Coronary artery (tissue), 2 donors: ENCODE measurements at regions not wholly inside any gene's neighbourhood (a gene's known extent, or its start where the extent isn't known, plus 50 kb on each side); places are given as distances from the start of the nearest gene placed in this dataset.
"Not testable (repeated sequence)": the region's sequence is repeated elsewhere in the genome, so short reads cannot be mapped to it uniquely, and the experiment has no call there.

Experiments
- DNase-seq: peaks from one replicate; pipeline ENCODE4 v3.0.0-alpha.2; 2017; ENCODE audit warnings: low spot score
- H3K27ac ChIP-seq, 2 donors: fragments of 200-600 bp; sonication (generic); one replicate each; pipeline ENCODE4 v1.5.1; 2016 to 2019
- H3K4me3 ChIP-seq: fragments of 200-600 bp; sonication (generic); 2 replicates; pipeline ENCODE4 v1.5.1; 2016; ENCODE audit warnings: mild to moderate bottlenecking, moderate library complexity
- CTCF ChIP-seq: fragments of 200-600 bp; sonication (generic); IDR thresholded peaks from one replicate; pipeline ENCODE4 v1.5.1; 2019; ENCODE audit warnings: antibody characterized with exemption

DNA sequence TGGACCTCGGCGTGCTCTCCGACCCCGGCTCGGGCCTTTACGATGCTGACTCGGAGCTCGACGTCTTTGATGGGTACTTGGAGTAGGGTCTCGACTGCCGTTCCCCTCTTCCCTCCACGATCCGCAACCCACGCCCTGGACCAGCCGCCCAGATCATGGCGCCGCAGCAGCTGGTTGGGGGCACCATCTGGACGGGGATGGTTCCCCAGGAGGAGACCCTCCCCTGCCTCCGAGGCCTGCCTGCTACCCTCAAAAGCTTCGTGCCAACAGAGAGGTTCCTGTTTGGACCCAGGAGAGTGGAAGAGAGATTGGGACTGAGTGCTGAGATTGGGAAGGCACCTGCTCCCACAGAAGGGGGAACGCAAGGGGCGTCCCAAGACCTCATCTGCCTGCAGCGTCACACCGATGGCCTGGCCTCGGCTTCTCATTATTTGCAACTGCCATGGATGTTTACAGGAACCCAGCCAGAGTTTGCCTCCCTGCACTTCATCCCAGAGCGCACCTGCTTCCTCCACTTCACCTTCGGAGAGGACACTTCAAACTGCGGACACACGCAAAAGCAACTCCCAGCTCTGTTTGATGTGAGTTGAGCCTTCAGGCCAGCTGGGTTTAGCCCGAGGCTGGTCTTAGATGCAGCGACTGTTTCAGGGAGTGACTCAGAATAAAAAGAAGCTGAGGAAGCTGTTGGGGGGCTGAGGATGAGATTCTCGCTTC lies 58.9 kb downstream of the GOLGA6L7 start:
- H3K4me3 ChIP-seq, H3K27ac ChIP-seq, DNase-seq: not testable (repeated sequence)

- DNase-seq, result not testable (repeated sequence)
- H3K4me3 ChIP-seq, result peak overlapping the region; percentile 62
- H3K27ac ChIP-seq, result peak overlapping the region; percentile 37 to 64
Measured at GRCh38 chr15:28788649-28789400, 59.6 kb downstream of the GOLGA6L7 start.

DNA sequence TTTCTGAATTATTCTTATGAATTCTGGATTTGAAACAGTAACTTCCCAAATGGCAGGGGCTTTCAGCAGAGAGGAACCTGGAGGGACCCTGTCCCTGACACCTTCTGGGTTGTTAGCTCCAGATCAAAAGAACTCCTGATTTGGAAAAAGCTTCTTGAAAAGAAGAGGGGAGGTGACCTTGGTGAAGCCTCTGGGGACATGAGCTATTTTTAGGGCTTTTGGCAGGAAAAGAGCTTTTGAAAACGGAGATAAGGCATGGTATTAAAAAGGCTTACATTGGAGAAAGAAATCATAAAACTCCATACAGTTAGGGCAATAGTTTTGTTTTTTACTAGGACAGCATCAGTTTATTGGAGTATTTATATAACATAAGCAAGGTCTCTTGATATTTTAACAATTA lies 60.3 kb downstream of the GOLGA6L7 start:
- not testable (repeated sequence) for H3K27ac ChIP-seq, DNase-seq
- peak overlapping the region; percentile 62 for H3K4me3 ChIP-seq

- no peak for DNase-seq
- no peak overlapping the region for H3K4me3 ChIP-seq
Measured at GRCh38 chr15:28786521-28786920, 61.9 kb downstream of the GOLGA6L7 start.

DNA sequence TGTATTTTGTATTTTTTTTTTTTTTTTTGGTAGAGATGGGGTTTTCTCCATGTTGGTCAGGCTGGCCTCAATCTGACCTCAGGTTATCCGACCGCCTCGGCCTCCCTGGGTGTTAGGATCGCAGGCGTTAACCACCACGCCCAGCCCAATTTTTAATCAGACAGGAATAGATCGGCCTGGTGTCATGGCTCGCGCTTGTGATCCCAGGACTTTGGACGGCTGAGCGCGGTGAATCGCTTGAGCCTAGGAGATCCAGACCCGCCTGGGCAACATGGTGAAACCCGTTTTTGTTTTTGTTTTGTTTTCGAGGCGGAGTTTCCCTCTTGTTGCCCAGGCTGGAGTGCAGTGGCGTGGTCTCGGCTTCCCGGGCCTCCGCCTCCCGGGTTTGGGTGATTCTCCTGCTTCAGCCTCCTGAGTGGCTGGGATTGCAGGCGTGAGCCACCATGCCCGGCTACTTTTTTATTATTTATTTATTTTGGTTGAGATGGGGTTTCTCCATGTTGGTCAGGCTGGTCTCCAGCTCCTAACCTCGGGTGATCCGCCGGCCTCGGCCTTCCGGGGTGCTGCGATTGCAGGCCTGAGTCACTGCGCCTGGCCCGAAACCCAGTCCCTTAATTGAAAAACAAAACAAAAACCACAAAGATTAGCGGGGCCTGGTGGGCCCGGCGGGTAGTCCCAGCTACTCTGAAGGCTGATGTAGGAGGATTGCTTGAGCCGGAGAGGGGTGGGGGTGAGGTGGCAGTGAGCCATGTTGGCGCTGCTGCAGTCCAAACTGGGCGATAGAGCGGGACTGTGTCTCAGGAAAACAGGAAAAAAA lies 63.9 kb downstream of the GOLGA6L7 start:
- DNase-seq, H3K4me3 ChIP-seq, H3K27ac ChIP-seq: not testable (repeated sequence)

More at GRCh38 chr15:28786521-28786920, 61.9 kb downstream of the GOLGA6L7 start:
- H3K27ac ChIP-seq, result no peak overlapping the region
- TF ChIP-seq CTCF, result no peak

DNA sequence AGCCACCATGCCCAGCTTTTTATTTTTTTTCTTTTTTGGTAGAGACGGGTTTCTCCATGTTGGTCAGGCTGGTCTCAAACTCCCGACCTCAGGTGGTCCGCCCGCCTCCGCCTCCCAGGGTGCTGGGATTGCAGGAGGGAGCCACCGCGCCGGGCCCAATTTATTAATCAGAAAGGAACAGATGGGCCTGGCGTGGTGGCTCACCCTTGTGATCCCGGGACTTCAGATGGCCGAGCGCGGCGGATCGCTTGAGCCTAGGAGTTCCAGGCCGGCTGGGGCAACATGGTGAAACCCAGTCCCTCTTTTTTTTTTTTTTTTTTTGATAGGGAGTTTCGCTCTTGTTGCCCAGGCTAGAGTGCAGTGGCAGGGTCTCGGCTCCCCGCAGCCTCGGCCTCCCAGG lies 64.6 kb downstream of the GOLGA6L7 start:
- no peak for TF ChIP-seq CTCF
- H3K4me3 ChIP-seq, result no peak overlapping the region
- no peak for DNase-seq
- no peak overlapping the region for H3K27ac ChIP-seq

DNA sequence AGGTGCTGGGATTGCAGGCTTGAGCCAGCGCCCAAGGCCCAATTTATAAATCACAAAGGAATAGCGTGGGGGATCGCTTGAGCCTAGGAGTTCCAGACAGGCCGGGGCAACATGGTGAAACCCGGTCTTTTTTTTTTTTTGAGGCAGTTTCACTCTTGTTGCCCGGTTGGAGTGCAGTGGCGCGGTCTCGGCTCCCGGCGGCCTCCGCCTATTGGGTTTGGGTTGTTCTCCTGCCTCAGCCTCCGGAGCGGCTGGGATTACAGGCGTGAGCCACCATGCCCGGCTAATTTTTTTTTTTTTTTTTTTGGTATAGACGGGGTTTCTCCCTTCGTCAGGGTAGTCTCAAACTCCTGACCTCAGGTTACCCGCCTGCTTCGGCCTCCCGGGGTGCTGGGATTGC lies 65.0 kb downstream of the GOLGA6L7 start:
- DNase-seq, result no peak
- TF ChIP-seq CTCF, result no peak
- Histone ChIP-seq H3K4me3 (no peak overlapping the region), H3K27ac (no peak overlapping the region)

DNA sequence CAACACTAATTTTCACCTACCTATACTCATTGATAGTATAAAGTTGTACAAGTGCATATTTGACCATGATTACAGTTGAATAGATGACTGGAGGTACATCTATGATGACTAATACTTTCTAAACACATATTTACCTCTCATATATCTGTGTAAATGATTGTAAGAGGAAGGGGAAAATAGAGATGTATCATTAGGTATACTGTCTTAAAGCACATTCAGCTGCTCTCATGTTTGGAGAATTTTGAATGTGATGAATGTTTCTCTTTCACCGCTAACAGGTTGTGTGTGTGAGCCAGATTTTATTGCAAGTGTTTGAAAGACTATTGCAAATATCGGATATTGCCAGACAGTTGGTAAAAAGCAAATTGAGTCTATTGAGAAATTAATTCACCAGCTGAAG lies 66.2 kb upstream of the GOLGA8M start:
- H3K4me3 ChIP-seq, DNase-seq: not testable (repeated sequence)

GRCh38 chr15:28772857-28773256 lies 60.6 kb upstream of the GOLGA8M start:
- not testable (repeated sequence) for H3K4me3 ChIP-seq, H3K27ac ChIP-seq, DNase-seq

More for the DNA sequence above, 66.2 kb upstream of the GOLGA8M start:
- not testable (repeated sequence) for H3K27ac ChIP-seq
